HepG2 (cell line): ENCODE measurements at regions not wholly inside any gene's neighbourhood (a gene's known extent, or its start where the extent isn't known, plus 50 kb on each side); places are given as distances from the start of the nearest gene placed in this dataset.

Experiments
- ATAC-seq: fragments of 200-7000 bp; cut with Tn5 transposase; 3 replicates; pipeline ENCODE4 v1.9.1; 2020; ENCODE audit warnings: mild to moderate bottlenecking, moderate library complexity
- BruUV-seq: library from RNA; stranded (reverse); fragments of 400-500 nt; replicated peaks from 2 replicates; lab custom pipeline; 2021; lab: Mats Ljungman, UMichigan
- CTCF ChIA-PET: fragments of 300-600 bp; formaldehyde crosslinking; extraction: SDS; loops from one replicate; lab custom pipeline; 2021; ENCODE audit warnings: low total read pairs, inconsistent platforms, low intra/inter-chr PET ratio; lab: Yijun Ruan, JAX
- POLR2A ChIA-PET: fragments of 350-600 bp; sonication (Branson Sonifier 250); formaldehyde crosslinking; loops from one replicate; lab custom pipeline; 2020; ENCODE audit warnings: antibody characterized with exemption, inconsistent platforms; lab: Yijun Ruan, JAX
- DNase-seq: peaks from one replicate; pipeline ENCODE4 v3.0.0-alpha.2; 2015; ENCODE audit warnings: low spot score
- FAIRE-seq: peaks from 3 replicates; lab custom pipeline; 2011; peaks lifted over from hg19 to GRCh38; lab: Jason Lieb, UNC
- H2AFZ ChIP-seq: one replicate; pipeline ENCODE4 v1.6.1; 2011; ENCODE audit warnings: low read length, inconsistent platforms
- H3K27ac ChIP-seq: fragments of 300-600 bp; 3 replicates; pipeline ENCODE4 v1.8.0; 2011; ENCODE audit warnings: mixed run types, mild to moderate bottlenecking, mixed read lengths, low read length, inconsistent platforms; ENCODE audit not compliant: insufficient read depth; ENCODE audit errors: extremely low read length
- H3K27me3 ChIP-seq, 2 experiments: fragments of 200-600 bp in 1 of 2; 2 replicates in 1 of 2; 3 replicates in 1 of 2; pipeline versions ENCODE4 v1.6.0 to v1.8.0; 2011; ENCODE audit warnings: low read length in 2 of 2, mild to moderate bottlenecking in 2 of 2, moderate library complexity in 2 of 2, inconsistent platforms in 1 of 2; ENCODE audit not compliant: insufficient read depth in 2 of 2, control insufficient read depth in 1 of 2
- H3K36me3 ChIP-seq, 2 experiments: fragments of 200-600 bp in 1 of 2; replicated peaks in 1 of 2; 2 replicates in 1 of 2; 3 replicates in 1 of 2; pipeline versions ENCODE4 v1.5.1 to v1.8.0; 2011; ENCODE audit warnings: low read length in 2 of 2, inconsistent platforms in 1 of 2; ENCODE audit not compliant: insufficient read depth in 2 of 2, control insufficient read depth in 1 of 2
- H3K4me1 ChIP-seq: 2 replicates; pipeline ENCODE4 v1.5.1; 2012; ENCODE audit warnings: low read length, inconsistent platforms; ENCODE audit not compliant: insufficient read depth
- H3K4me2 ChIP-seq: 2 replicates; pipeline ENCODE4 v1.6.0; 2011; ENCODE audit warnings: low read depth, low read length, inconsistent platforms
- H3K4me3 ChIP-seq, 3 experiments: fragments of 200-600 bp in 1 of 3; sonication (generic), shearing (Covaris generic) in 1 of 3; replicated peaks in 1 of 3; 2 replicates each; pipeline ENCODE4 v1.5.1; 2011 to 2016; ENCODE audit warnings: low read length in 3 of 3, inconsistent platforms in 2 of 3, low read depth in 2 of 3, mild to moderate bottlenecking in 2 of 3, control low read depth in 1 of 3, mixed read lengths in 1 of 3; ENCODE audit not compliant: insufficient read depth in 1 of 3
- H3K79me2 ChIP-seq: one replicate; pipeline ENCODE4 v1.6.1; 2011; ENCODE audit warnings: low read length, inconsistent platforms; ENCODE audit not compliant: insufficient read depth
- H3K9ac ChIP-seq: 2 replicates; pipeline ENCODE4 v1.6.0; 2011; ENCODE audit warnings: mild to moderate bottlenecking, low read depth, low read length, inconsistent platforms; ENCODE audit not compliant: insufficient read depth
- H3K9me3 ChIP-seq: 2 replicates; pipeline ENCODE4 v1.5.1; 2012; ENCODE audit warnings: mild to moderate bottlenecking, low read length
- H4K20me1 ChIP-seq: 2 replicates; pipeline ENCODE4 v1.6.0; 2011; ENCODE audit warnings: inconsistent platforms, mild to moderate bottlenecking, low read length, moderate library complexity; ENCODE audit not compliant: insufficient read depth
- BRCA1 ChIP-seq: sonication (generic); formaldehyde crosslinking; IDR thresholded peaks from 2 replicates; pipeline ENCODE4 v1.4.0; 2020; ENCODE audit warnings: missing genetic modification reagents
- DZIP1 ChIP-seq: sonication (generic); formaldehyde crosslinking; IDR thresholded peaks from 2 replicates; pipeline ENCODE4 v1.5.0; 2020; ENCODE audit warnings: mild to moderate bottlenecking, missing genetic modification reagents
- IRX3 ChIP-seq: sonication (generic); formaldehyde crosslinking; IDR thresholded peaks from 2 replicates; pipeline ENCODE4 v1.8.1; 2023; ENCODE audit warnings: mild to moderate bottlenecking, low read depth, missing genetic modification reagents, borderline replicate concordance
- KDM5A ChIP-seq: fragments of 200-600 bp; sonication (generic); IDR thresholded peaks from 2 replicates; pipeline ENCODE4 v1.7.0; 2018; ENCODE audit warnings: antibody characterized with exemption, mild to moderate bottlenecking, low read length, borderline replicate concordance
- MEIS1 ChIP-seq: sonication (generic); formaldehyde crosslinking; IDR thresholded peaks from 2 replicates; pipeline ENCODE4 v1.9.0; 2021; ENCODE audit warnings: mild to moderate bottlenecking, missing genetic modification reagents, moderate library complexity, borderline replicate concordance
- TBP ChIP-seq: sonication (generic); formaldehyde crosslinking; IDR thresholded peaks from 2 replicates; pipeline ENCODE4 v1.5.0; 2020; ENCODE audit warnings: missing genetic modification reagents
- ZBTB20 ChIP-seq: sonication (generic); formaldehyde crosslinking; IDR thresholded peaks from 2 replicates; pipeline ENCODE4 v1.8.1; 2023; ENCODE audit warnings: missing genetic modification reagents, low read depth, mild to moderate bottlenecking, borderline replicate concordance
- ZFP62 ChIP-seq: sonication (generic); formaldehyde crosslinking; IDR thresholded peaks from 2 replicates; pipeline ENCODE4 v1.4.0; 2020; ENCODE audit warnings: missing genetic modification reagents
- ZNF207 ChIP-seq: fragments of 450-650 bp; IDR thresholded peaks from 2 replicates; pipeline ENCODE4 v1.6.1; 2016; ENCODE audit warnings: antibody characterized with exemption, borderline replicate concordance
- ZNF576 ChIP-seq: sonication (generic); formaldehyde crosslinking; IDR thresholded peaks from 2 replicates; pipeline ENCODE4 v1.4.0; 2020; ENCODE audit warnings: mild to moderate bottlenecking, missing genetic modification reagents
- ZNF891 ChIP-seq: sonication (generic); formaldehyde crosslinking; IDR thresholded peaks from 2 replicates; pipeline ENCODE4 v1.5.0; 2020; ENCODE audit warnings: mild to moderate bottlenecking, missing genetic modification reagents
- WGBS: methylation state at CpG from one replicate; pipeline ENCODE4 v1.1.6; 2017; ENCODE audit warnings: low lambda C conversion rate; 5-methylcytosine and 5-hydroxymethylcytosine counted together
- in situ Hi-C: cut with HindIII; loops from 2 replicates; pipeline ENCODE4 v1.10.0; 2017; ENCODE audit warnings: low pct_unique_long_range_greater_than_20kb; ENCODE audit not compliant: extremely low pct_ligation_motif_present
- intact Hi-C: fragments of 100-400 bp; cut with micrococcal nuclease; formaldehyde crosslinking; loops from one replicate; pipeline ENCODE4 v1.10.0; 2022; ENCODE audit not compliant: unreplicated experiment
- TF ChIP-seq, protein P1 (sequence below): sonication (generic); formaldehyde crosslinking; IDR thresholded peaks from 2 replicates; pipeline ENCODE4 v1.5.1; 2020; ENCODE audit warnings: mild to moderate bottlenecking, missing genetic modification reagents, borderline replicate concordance
- TF ChIP-seq, protein P2 (sequence below): sonication (generic); formaldehyde crosslinking; IDR thresholded peaks from 2 replicates; pipeline ENCODE4 v1.4.0; 2020; ENCODE audit warnings: mild to moderate bottlenecking, missing genetic modification reagents

DNA sequence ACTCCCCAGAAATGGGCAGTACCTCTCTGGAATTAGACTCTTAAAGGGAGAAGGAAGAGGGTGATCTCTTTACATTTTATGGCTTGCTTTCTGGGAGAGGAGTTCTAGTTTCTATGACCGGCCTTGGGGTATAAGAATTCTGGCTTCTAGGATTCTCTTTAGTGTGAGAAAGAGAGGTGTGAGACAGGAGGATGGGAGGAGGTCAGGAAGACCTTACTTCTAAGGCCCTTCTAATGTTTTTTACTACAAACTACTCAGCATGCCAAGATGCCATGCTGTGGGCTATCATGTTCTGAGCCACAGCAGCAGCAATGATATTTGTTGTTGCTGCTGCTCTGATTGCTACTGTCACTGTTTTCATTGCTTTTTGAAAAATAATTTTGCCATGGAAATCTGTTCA is 538.3 kb downstream of the SLITRK6 start:
- Histone ChIP-seq H3K4me1 (no peaks in the 10 kb centered on the region), H4K20me1 (no peaks in the 10 kb centered on the region), H3K9me3 (no peaks in the 10 kb centered on the region), H3K4me2 (no peak overlapping the region), H3K79me2 (no peaks in the 10 kb centered on the region), H3K9ac (no peak overlapping the region), H2AFZ (no peak overlapping the region), H3K4me3 (no peak overlapping the region), H3K27me3 (no peaks in the 10 kb centered on the region), H3K36me3 (no peaks in the 10 kb centered on the region)
- BruUV-seq = no TSS peak
- POLR2A ChIA-PET = no interaction called here
- FAIRE-seq = no peak
- intact Hi-C loops = no loop called here
- in situ Hi-C loops = no loop called here
- WGBS = 14% methylated on average over 1 of the region's 1 CpG
- TF ChIP-seq ZNF576 (CRISPR knock-in tag) (no peak), MEIS1 (CRISPR knock-in tag) (no peak), KDM5A (no peak), TBP (no peak), DZIP1 (no peak), ZFP62 (no peak), ZBTB20 (no peak), IRX3 (CRISPR knock-in tag) (no peak), BRCA1 (CRISPR knock-in tag) (no peak), ZNF207 (no peak), ZNF891 (CRISPR knock-in tag) (no peak)
- TF ChIP-seq, protein P1, sequence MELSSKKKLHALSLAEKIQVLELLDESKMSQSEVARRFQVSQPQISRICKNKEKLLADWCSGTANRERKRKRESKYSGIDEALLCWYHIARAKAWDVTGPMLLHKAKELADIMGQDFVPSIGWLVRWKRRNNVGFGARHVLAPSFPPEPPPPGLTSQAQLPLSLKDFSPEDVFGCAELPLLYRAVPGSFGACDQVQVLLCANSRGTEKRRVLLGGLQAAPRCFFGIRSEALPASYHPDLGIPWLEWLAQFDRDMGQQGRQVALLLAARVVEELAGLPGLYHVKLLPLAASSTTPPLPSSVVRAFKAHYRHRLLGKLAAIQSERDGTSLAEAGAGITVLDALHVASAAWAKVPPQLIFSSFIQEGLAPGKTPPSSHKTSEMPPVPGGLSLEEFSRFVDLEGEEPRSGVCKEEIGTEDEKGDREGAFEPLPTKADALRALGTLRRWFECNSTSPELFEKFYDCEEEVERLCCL (CRISPR knock-in tag) = no peak
- TF ChIP-seq, protein P2, sequence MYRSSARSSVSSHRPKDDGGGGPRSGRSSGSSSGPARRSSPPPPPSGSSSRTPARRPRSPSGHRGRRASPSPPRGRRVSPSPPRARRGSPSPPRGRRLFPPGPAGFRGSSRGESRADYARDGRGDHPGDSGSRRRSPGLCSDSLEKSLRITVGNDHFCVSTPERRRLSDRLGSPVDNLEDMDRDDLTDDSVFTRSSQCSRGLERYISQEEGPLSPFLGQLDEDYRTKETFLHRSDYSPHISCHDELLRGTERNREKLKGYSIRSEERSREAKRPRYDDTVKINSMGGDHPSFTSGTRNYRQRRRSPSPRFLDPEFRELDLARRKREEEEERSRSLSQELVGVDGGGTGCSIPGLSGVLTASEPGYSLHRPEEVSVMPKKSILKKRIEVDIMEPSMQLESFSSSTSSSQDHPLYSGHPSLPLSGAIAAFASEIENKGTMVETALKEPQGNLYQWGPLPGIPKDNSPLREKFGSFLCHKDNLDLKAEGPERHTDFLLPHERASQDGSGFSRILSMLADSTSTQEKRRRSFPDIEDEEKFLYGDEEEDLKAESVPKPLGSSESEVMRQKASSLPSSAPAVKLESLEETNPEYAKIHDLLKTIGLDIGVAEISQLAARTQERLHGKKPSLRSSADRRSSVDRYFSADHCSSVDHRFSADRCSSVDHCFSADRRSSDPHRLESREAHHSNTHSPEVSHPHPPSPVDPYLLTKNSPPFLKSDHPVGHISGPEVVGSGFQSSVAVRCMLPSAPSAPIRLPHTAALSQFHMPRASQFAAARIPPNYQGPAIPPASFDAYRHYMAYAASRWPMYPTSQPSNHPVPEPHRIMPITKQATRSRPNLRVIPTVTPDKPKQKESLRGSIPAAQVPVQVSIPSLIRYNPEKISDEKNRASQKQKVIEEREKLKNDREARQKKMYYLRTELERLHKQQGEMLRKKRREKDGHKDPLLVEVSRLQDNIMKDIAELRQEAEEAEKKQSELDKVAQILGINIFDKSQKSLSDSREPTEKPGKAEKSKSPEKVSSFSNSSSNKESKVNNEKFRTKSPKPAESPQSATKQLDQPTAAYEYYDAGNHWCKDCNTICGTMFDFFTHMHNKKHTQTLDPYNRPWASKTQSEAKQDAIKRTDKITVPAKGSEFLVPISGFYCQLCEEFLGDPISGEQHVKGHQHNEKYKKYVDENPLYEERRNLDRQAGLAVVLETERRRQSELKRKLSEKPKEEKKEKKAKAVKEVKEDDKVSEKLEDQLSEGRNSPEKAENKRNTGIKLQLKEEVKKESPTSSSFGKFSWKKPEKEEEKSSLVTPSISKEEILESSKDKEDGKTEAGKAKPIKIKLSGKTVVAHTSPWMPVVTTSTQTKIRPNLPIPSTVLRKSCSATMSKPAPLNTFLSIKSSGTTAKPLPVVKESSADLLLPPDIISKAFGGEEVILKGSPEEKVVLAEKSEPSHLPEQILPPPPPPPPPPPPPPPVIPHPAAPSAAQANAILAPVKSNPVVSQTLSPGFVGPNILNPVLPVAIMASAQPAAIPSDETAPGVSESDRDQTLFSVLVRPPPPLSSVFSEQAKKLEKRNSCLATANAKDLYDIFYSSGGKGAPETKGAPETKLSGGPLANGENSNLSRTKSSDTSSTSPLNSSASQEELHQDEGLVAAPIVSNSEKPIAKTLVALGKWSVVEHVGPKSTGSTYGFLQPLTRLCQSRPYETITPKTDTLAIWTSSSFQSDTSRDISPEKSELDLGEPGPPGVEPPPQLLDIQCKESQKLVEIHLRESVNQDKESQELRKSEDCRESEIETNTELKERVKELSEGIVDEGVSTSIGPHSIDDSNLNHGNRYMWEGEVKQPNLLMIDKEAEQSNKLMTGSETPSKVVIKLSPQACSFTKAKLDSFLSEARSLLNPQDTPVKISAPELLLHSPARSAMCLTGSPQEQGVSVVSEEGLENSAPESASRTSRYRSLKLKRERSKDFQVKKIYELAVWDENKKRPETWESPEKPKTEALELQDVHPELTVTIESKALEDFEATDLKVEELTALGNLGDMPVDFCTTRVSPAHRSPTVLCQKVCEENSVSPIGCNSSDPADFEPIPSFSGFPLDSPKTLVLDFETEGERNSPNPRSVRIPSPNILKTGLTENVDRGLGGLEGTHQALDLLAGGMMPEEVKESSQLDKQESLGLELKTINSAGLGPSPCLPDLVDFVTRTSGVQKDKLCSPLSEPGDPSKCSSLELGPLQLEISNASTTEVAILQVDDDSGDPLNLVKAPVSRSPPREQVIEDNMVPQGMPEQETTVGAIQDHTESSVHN = no peak
- TF ChIP-seq, all 625 proteins: peak for 0
- CTCF ChIA-PET = no interaction called here
- DNase-seq (no peak), ATAC-seq (no peak)
- no peak overlapping the region for H3K27ac ChIP-seq
